HG03442 (cell line): ENCODE measurements at regions not wholly inside any gene's neighbourhood (a gene's known extent, or its start where the extent isn't known, plus 50 kb on each side); places are given as distances from the start of the nearest gene placed in this dataset.

Source experiments
- ATAC-seq: cut with Tn5 transposase; IDR thresholded peaks from one replicate; pipeline ENCODE4 v1.9.1; 2021; ENCODE audit warnings: mild to moderate bottlenecking, moderate library complexity; ENCODE audit not compliant: unreplicated experiment

GRCh38 chrX:15918003-15918402 is 63.4 kb upstream of the AP1S2 start:
- no peak for ATAC-seq

DNA sequence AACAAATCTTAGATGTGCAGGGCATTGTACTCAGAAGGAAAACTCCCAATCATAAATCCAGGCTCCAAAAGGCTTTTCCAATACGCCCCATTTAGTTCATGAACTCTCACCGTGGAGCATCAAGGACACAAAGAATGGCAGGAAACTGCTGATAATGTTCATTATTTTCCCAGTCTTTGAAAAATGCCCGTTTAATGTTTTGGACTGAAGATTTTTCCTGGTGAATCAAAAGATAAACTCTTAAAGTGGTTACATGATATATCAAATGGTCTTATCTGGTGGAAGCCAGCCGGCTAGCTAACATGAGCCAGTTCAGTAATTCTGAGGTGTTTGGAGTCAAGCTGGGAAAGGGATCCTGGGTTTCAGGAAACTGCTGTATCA is 62.1 kb upstream of the AP1S2 start:
- no peak for ATAC-seq

- ATAC-seq: no peak
Observed at GRCh38 chrX:15915959-15916703, 61.5 kb upstream of the AP1S2 start.

DNA sequence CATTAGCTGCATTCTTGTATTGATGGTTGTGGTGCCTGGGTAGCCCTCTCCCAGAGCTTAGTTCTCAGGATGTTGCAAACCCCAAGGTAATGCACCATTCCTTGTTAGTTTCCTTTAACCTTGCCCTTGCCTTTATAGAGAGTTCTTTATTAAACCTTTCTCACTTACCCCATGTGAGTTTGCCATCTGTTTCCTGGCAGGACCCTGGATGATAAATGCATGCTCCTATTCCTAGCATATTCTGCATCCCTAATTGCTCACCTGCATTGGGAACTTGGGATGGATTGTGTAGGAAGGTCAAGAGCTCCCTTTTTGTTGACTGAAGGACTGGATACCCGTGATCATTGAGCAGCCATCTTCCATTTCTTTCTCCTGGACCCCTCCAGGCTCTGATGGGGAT is 59.9 kb upstream of the AP1S2 start:
- no peak for ATAC-seq

GRCh38 chrX:15913146-15913545 is 58.5 kb upstream of the AP1S2 start:
- ATAC-seq: no peak

GRCh38 chrX:15911734-15912550 is 57.3 kb upstream of the AP1S2 start:
- no peak for ATAC-seq

GRCh38 chrX:15909605-15910004 is 55.0 kb upstream of the AP1S2 start:
- no peak for ATAC-seq

DNA sequence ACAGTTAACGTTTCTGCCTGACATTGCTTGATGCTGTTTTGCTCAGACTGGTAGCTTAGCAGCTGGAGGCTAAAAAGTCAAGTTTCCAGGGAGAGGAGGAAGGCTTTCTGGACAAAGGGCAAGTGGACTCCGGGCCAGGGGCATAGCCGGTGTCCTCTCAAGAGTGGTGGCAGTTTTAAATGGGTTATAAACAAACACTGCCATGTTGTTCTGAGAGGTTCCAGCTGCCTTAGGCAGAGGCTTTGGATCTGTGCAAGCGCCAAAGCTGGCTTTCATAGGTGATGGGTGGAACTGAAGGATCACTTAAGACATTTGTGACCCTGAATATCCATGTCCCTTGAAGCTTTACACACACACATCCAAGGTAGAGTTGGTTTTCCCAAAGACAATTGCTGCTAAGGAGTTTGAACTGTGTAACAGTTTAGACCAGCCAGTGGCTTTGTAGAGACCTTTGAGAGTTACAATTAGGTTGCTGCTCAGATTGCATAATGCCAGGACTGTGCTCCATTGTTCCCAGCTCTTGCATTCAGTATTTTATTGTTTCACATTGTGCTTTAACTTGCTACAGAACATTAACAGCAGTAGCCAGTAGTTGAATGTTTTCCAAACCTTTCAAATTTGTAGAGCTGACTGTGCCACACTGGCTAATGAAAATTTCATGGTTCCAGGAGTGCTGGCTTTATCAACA is 54.1 kb upstream of the AP1S2 start:
- no peak for ATAC-seq

DNA sequence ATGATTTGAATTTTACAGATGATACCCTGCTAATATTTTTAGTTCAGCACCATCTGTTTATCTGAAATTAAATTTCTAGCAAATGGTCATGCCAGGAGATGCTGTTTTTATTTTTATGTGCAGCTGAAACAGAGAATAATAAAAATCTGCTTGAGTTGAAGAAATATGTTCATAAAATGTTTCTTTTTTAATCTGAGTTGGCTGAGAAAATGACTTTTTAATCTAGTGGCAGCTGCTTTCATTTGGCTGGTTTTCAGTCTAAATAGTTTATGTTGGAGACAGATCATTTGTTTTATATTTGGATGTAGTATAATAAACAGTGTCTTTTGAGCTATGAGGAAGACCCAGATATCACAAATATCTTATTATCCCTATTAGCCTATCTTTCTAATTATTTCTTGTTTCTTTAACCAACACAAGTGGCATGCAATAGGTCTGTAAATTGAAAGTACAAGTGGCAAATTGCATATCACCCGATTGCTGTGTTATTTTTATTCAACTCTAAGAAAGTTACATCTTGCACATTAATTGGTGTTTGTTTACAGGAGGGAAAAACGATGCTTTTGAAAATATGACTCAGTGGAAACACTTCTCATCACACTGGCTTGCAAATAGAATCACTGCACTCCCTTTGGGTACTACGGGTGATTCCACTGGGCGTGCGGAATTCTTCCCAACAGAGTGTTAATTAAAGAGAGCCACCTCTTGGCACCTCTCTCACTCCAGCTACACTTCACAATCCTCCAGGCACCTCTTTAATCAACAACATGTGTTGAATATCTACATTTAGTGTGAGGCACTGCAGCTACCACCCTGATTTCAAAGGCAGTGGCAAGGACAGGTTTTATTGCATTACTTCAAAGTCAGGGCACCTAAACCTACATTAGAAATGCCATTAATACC is 51.7 kb upstream of the AP1S2 start:
- ATAC-seq: no peak
